HG03097 (cell line): ENCODE measurements at regions not wholly inside any gene's neighbourhood (a gene's known extent, or its start where the extent isn't known, plus 50 kb on each side); places are given as distances from the start of the nearest gene placed in this dataset.

ENCODE experiments used
- ATAC-seq: cut with Tn5 transposase; IDR thresholded peaks from one replicate; pipeline ENCODE4 v1.9.1; 2021; ENCODE audit not compliant: unreplicated experiment, low FRiP score

- no peak for ATAC-seq
Observed at GRCh38 chr4:79107014-79107413, 167.8 kb upstream of the PAQR3 start.

- no peak for ATAC-seq
Observed at GRCh38 chr4:79088946-79089691, 149.9 kb upstream of the PAQR3 start.

GRCh38 chr4:79087071-79087470 is 147.8 kb upstream of the PAQR3 start:
- ATAC-seq: no peak

- ATAC-seq: no peak
Observed at GRCh38 chr4:79083406-79084010, 144.3 kb upstream of the PAQR3 start.

GRCh38 chr4:79082997-79083396 is 143.8 kb upstream of the PAQR3 start:
- ATAC-seq: no peak

- ATAC-seq: no peak
Observed at GRCh38 chr4:79081973-79082372, 142.7 kb upstream of the PAQR3 start.

GRCh38 chr4:79078339-79078738 is 139.1 kb upstream of the PAQR3 start:
- no peak for ATAC-seq

GRCh38 chr4:79074040-79074439 is 134.8 kb upstream of the PAQR3 start:
- no peak for ATAC-seq

- no peak for ATAC-seq
Observed at GRCh38 chr4:79073471-79073870, 134.2 kb upstream of the PAQR3 start.

GRCh38 chr4:79065262-79065661 is 126.0 kb upstream of the PAQR3 start:
- no peak for ATAC-seq

GRCh38 chr4:79064806-79065205 is 125.6 kb upstream of the PAQR3 start:
- no peak for ATAC-seq

GRCh38 chr4:79059631-79060399 is 120.6 kb upstream of the PAQR3 start:
- ATAC-seq: no peak

GRCh38 chr4:79057772-79058171 is 118.5 kb upstream of the PAQR3 start:
- no peak for ATAC-seq

- ATAC-seq: no peak
Observed at GRCh38 chr4:79053754-79054153, 114.5 kb upstream of the PAQR3 start.

- no peak for ATAC-seq
Observed at GRCh38 chr4:79050541-79050880, 111.3 kb upstream of the PAQR3 start.

- ATAC-seq: no peak
Observed at GRCh38 chr4:79049840-79050540, 110.8 kb upstream of the PAQR3 start.

GRCh38 chr4:79048878-79049277 is 109.6 kb upstream of the PAQR3 start:
- ATAC-seq: no peak

- ATAC-seq: no peak
Observed at GRCh38 chr4:79047316-79047715, 108.1 kb upstream of the PAQR3 start.

GRCh38 chr4:79046016-79046592 is 106.9 kb upstream of the PAQR3 start:
- ATAC-seq: no peak

- ATAC-seq: no peak
Observed at GRCh38 chr4:79044141-79044659, 105.0 kb upstream of the PAQR3 start.

- ATAC-seq: no peak
Observed at GRCh38 chr4:79043138-79043537, 103.9 kb upstream of the PAQR3 start.
